ENCODE measurements at regions not wholly inside any gene's neighbourhood (a gene's known extent, or its start where the extent isn't known, plus 50 kb on each side); places are given as distances from the start of the nearest gene placed in this dataset.

DNA sequence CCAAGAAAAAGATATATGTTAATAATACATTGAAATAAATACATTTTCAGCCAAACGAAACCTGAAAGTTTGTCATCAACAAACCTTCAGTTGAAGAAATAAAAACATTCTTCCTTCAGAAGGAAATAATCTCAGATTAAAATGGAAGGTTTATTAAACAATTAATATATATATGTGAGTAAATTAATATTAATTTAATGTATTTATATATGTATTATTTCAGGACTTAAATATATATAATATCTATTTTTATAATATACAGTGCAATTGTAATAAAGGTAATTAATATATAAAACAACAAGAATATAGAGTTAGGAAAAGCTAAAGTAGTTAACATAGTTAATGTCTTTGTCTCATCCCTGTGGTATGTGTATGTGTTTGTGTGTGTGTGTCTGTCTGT lies 102.2 kb upstream of the CDC14C start (continued):
- TF ChIP-seq, protein P1, sequence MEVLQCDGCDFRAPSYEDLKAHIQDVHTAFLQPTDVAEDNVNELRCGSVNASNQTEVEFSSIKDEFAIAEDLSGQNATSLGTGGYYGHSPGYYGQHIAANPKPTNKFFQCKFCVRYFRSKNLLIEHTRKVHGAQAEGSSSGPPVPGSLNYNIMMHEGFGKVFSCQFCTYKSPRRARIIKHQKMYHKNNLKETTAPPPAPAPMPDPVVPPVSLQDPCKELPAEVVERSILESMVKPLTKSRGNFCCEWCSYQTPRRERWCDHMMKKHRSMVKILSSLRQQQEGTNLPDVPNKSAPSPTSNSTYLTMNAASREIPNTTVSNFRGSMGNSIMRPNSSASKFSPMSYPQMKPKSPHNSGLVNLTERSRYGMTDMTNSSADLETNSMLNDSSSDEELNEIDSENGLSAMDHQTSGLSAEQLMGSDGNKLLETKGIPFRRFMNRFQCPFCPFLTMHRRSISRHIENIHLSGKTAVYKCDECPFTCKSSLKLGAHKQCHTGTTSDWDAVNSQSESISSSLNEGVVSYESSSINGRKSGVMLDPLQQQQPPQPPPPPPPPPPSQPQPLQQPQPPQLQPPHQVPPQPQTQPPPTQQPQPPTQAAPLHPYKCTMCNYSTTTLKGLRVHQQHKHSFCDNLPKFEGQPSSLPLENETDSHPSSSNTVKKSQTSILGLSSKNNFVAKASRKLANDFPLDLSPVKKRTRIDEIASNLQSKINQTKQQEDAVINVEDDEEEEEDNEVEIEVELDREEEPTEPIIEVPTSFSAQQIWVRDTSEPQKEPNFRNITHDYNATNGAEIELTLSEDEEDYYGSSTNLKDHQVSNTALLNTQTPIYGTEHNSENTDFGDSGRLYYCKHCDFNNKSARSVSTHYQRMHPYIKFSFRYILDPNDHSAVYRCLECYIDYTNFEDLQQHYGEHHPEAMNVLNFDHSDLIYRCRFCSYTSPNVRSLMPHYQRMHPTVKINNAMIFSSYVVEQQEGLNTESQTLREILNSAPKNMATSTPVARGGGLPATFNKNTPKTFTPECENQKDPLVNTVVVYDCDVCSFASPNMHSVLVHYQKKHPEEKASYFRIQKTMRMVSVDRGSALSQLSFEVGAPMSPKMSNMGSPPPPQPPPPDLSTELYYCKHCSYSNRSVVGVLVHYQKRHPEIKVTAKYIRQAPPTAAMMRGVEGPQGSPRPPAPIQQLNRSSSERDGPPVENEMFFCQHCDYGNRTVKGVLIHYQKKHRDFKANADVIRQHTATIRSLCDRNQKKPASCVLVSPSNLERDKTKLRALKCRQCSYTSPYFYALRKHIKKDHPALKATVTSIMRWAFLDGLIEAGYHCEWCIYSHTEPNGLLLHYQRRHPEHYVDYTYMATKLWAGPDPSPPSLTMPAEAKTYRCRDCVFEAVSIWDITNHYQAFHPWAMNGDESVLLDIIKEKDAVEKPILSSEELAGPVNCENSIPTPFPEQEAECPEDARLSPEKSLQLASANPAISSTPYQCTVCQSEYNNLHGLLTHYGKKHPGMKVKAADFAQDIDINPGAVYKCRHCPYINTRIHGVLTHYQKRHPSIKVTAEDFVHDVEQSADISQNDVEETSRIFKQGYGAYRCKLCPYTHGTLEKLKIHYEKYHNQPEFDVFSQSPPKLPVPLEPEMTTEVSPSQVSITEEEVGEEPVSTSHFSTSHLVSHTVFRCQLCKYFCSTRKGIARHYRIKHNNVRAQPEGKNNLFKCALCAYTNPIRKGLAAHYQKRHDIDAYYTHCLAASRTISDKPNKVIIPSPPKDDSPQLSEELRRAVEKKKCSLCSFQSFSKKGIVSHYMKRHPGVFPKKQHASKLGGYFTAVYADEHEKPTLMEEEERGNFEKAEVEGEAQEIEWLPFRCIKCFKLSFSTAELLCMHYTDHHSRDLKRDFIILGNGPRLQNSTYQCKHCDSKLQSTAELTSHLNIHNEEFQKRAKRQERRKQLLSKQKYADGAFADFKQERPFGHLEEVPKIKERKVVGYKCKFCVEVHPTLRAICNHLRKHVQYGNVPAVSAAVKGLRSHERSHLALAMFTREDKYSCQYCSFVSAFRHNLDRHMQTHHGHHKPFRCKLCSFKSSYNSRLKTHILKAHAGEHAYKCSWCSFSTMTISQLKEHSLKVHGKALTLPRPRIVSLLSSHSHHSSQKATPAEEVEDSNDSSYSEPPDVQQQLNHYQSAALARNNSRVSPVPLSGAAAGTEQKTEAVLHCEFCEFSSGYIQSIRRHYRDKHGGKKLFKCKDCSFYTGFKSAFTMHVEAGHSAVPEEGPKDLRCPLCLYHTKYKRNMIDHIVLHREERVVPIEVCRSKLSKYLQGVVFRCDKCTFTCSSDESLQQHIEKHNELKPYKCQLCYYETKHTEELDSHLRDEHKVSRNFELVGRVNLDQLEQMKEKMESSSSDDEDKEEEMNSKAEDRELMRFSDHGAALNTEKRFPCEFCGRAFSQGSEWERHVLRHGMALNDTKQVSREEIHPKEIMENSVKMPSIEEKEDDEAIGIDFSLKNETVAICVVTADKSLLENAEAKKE (CRISPR knock-in tag; IDR thresholded peaks at IDR 0.05) = no peak
- TF ChIP-seq NANOG (IDR thresholded peaks at IDR 0.05; ENCODE audit: borderline replicate concordance) (no peak), CREB1 (CRISPR knock-in tag; IDR thresholded peaks at IDR 0.05; ENCODE audit: low read depth) (no peak), JUNB (IDR thresholded peaks at IDR 0.05; ENCODE audit: unreplicated experiment) (no peak), ZNF114 (CRISPR knock-in tag; IDR thresholded peaks at IDR 0.05) (no peak), POLR2AphosphoS5 (IDR thresholded peaks at IDR 0.05; ENCODE audit: low read depth) (no peak), EZH2phosphoT487 (IDR thresholded peaks at IDR 0.05; ENCODE audit: unreplicated experiment) (no peak), STAT1 (IDR thresholded peaks at IDR 0.05; ENCODE audit: unreplicated experiment) (no peak), ZNF331 (CRISPR knock-in tag; IDR thresholded peaks at IDR 0.05; ENCODE audit: low read depth) (no peak)
- TF ChIP-seq, protein P2, sequence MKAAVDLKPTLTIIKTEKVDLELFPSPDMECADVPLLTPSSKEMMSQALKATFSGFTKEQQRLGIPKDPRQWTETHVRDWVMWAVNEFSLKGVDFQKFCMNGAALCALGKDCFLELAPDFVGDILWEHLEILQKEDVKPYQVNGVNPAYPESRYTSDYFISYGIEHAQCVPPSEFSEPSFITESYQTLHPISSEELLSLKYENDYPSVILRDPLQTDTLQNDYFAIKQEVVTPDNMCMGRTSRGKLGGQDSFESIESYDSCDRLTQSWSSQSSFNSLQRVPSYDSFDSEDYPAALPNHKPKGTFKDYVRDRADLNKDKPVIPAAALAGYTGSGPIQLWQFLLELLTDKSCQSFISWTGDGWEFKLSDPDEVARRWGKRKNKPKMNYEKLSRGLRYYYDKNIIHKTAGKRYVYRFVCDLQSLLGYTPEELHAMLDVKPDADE (IDR thresholded peaks at IDR 0.05) = no peak

DNA sequence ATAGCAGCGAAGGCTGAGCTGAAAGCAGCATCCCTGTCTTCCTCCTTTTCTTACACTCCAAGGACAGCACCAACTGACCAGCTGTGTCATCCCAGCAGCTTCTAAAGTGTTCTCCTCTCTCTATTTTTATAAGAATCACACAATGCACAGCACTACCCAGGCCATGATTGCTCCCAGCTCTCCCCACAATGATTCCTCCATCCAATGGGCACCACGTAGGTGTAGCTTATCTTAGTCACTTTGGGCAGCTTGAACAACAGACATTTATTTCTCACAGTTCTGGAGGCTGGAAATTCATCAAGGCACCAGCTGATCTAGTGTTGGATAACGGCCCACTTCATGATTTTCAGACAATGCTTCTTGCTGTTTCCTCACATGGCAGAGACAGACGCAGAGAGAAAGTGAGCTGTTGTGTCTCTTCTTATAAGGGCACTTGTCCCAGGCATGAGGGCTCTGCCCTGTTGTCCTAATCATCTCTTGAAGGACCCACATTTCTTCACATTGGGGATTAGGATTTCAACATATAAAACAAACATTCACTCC lies 92.0 kb upstream of the CDC14C start:
- Histone ChIP-seq H3K79me2 (replicated peaks; ENCODE audit: insufficient read depth) (no peaks in the 10 kb centered on the region), H2AFZ (no peak overlapping the region), H3F3A (replicated peaks; ENCODE audit: low read depth) (no peaks in the 10 kb centered on the region), H3K4me1 (ENCODE audit: insufficient read depth) (no peaks in the 10 kb centered on the region), H3K36me3 (ENCODE audit: insufficient read depth) (no peaks in the 10 kb centered on the region), H4K20me1 (replicated peaks; ENCODE audit: insufficient read depth) (no peaks in the 10 kb centered on the region), H3K9me2 (ENCODE audit: insufficient read depth) (peaks cover 32% of the 10 kb centered on the region; the same call in 1 of the 2 replicates), H3K27ac (ENCODE audit: low read depth) (no peak overlapping the region), H3K4me2 (no peak overlapping the region), H3K4me3 (no peak overlapping the region), H3K27me3 (ENCODE audit: insufficient read depth) (no peaks in the 10 kb centered on the region)
- H3K4me1 Mint-ChIP-seq = no peaks in the 10 kb centered on the region
- H3K36me3 Mint-ChIP-seq (ENCODE audit: low read depth) = no peaks in the 10 kb centered on the region
- DNase-seq (ENCODE audit: low spot score) (no peak), ATAC-seq (no peak)
- H3K27me3 Mint-ChIP-seq (ENCODE audit: insufficient read depth, low read depth, poor library complexity) = no peaks in the 10 kb centered on the region
- H3K27ac Mint-ChIP-seq = no peak overlapping the region
- no peaks in the 10 kb centered on the region for H3K9me3 Mint-ChIP-seq
- no peak overlapping the region for H3K4me3 Mint-ChIP-seq
- TF ChIP-seq, protein P3, sequence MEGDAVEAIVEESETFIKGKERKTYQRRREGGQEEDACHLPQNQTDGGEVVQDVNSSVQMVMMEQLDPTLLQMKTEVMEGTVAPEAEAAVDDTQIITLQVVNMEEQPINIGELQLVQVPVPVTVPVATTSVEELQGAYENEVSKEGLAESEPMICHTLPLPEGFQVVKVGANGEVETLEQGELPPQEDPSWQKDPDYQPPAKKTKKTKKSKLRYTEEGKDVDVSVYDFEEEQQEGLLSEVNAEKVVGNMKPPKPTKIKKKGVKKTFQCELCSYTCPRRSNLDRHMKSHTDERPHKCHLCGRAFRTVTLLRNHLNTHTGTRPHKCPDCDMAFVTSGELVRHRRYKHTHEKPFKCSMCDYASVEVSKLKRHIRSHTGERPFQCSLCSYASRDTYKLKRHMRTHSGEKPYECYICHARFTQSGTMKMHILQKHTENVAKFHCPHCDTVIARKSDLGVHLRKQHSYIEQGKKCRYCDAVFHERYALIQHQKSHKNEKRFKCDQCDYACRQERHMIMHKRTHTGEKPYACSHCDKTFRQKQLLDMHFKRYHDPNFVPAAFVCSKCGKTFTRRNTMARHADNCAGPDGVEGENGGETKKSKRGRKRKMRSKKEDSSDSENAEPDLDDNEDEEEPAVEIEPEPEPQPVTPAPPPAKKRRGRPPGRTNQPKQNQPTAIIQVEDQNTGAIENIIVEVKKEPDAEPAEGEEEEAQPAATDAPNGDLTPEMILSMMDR (conservative IDR thresholded peaks at IDR 0.05; ENCODE audit: low read depth in 2 of 2) = no peak
- TF ChIP-seq STAT1 (IDR thresholded peaks at IDR 0.05; ENCODE audit: unreplicated experiment) = no peak
